Posterior vena cava (tissue), 2 donors: ENCODE measurements at regions not wholly inside any gene's neighbourhood (a gene's known extent, or its start where the extent isn't known, plus 50 kb on each side); places are given as distances from the start of the nearest gene placed in this dataset.

Experiments
- DNase-seq: peaks from one replicate; pipeline ENCODE4 v3.0.0-alpha.2; 2020; ENCODE audit warnings: low spot score
- intact Hi-C, 2 donors: fragments of 100-400 bp; cut with DNase I; formaldehyde crosslinking; loops; one replicate each; pipeline versions ENCODE4 v1.14.1 to v1.14.2; 2022 to 2023
- donor health status: DM: yes; HTN: yes; CAD: no.
- donor health status: DM: yes; HTN: yes; CAD: no.

DNA sequence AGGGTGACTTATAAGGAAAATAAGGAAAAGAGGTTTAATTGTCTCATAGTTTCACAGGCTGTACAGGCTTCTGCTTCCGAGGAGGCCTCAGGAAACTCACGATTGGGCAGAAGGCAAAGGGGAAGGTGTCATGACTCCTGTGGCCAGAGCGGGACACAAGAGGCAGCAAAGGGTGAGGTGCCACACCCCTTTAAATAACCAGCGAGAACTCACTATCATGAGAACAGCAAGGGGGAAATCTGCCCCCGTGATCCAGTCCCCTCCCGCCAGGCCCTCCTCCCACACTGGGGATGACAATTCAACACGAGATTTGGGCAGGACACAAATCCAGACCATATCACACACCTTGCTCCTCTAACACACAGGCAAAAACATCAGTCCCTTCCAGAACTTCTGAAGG, 254.0 kb downstream of the DLL1 start:
- DNase-seq = peak; percentile 50

GRCh38 chr6:170036367-170036766, 254.5 kb downstream of the DLL1 start:
- intact Hi-C loops = loop anchor here in 1 of 2 donors (10.0 kb wide), 1 partner anchor 1682 kb away; no protein-coding TSS in a partner anchor

More for the DNA sequence above, 254.0 kb downstream of the DLL1 start:
- intact Hi-C loops = loop anchor here in 1 of 2 donors (10.0 kb wide), 1 partner anchor 1682 kb away; no protein-coding TSS in a partner anchor

DNA sequence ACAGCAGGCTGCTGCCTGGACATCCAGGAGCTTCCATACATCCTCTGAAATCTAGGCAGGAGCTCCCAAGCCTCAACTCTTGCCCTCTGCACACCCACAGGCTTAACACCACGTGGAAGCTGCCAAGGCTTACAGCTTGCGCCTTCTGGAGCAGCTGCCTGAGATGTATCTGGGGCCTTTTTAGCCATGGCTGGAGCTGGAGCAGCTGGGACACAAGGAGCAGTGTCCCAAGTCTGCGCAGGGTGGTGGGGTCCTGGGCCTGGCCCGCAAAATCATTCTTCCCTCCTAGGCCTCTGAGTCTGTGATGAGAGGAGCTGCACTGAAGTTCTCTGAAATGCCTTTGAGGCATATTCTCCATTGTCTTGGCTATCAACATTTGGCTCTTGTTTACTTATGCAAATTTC, 255.0 kb downstream of the DLL1 start:
- DNase-seq = peak; percentile 35
- intact Hi-C loops = loop anchor here in 1 of 2 donors (10.0 kb wide), 1 partner anchor 1681 kb away; no protein-coding TSS in a partner anchor

More at GRCh38 chr6:170036367-170036766, 254.5 kb downstream of the DLL1 start:
- peak; percentile 1 for DNase-seq

DNA sequence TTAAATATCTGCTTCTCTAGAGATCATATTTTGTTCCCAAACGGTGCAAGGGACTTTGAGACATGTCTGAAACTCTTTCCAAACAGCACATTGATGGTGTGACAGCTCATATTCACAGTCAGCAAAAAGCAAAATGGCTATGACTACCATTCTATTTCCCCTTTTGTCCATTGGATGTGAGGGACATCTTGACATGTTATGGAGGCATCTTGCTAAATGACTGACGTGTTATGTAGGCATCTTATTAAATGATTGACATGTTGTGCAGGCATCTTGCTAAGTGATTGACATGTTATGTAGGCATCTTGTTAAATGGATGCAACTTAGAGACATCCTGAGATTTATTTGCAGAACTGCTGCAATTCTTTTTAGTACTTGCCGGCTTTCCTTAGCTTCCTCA, 255.8 kb downstream of the DLL1 start:
- DNase-seq = no peak
- intact Hi-C loops = loop anchor here in 1 of 2 donors (10.0 kb wide), 1 partner anchor 1680 kb away; no protein-coding TSS in a partner anchor

DNA sequence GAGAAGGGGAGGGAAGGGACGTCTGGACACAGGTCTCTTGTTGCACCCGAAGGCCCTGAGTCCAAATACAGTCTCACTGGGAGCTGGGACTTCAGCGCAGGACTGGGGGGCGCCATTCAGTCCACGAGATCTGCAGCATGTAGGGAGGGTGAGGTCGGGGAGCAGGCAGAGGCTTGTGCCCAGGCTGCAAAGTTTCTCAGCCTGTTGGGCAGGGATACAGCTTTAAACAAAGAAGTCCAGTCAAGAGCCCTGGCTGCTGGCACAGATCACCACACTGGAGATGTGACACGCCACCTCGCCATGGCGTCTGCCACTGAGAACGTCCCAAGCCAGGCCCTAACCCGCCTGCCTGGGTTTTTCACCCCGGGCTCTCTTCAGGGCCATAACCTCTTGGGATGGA, 256.6 kb downstream of the DLL1 start:
- DNase-seq = peak; percentile 43
- intact Hi-C loops = loop anchor here in 1 of 2 donors (10.0 kb wide), 1 partner anchor 1679 kb away; no protein-coding TSS in a partner anchor

DNA sequence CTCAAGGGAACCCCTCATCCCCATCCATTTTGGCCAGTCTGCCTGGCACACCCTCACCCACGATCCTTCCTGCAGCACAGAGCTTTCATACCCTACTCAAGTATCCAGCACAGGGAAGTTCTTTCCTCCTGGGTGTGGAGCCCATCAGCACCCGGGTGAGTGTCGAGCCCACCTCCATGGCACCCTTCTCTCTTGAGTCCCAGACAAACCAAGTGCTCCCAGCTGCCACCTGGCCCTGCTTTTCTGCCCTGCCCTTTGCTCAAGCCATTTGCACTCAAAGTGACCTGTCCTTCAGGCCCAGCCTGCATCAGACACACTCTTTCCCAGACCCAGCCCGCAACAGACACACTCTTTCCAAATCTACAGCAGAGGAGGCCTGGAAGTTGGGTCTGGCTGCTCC, 257.2 kb downstream of the DLL1 start:
- DNase-seq = peak; percentile 49
- intact Hi-C loops = loop anchor here in 1 of 2 donors (10.0 kb wide), 1 partner anchor 1679 kb away; no protein-coding TSS in a partner anchor

- intact Hi-C loops = loop anchor here in 1 of 2 donors (10.0 kb wide), 1 partner anchor 1678 kb away; no protein-coding TSS in a partner anchor
- peak; percentile 51 for DNase-seq
Measured at GRCh38 chr6:170032706-170033309, 258.1 kb downstream of the DLL1 start.

DNA sequence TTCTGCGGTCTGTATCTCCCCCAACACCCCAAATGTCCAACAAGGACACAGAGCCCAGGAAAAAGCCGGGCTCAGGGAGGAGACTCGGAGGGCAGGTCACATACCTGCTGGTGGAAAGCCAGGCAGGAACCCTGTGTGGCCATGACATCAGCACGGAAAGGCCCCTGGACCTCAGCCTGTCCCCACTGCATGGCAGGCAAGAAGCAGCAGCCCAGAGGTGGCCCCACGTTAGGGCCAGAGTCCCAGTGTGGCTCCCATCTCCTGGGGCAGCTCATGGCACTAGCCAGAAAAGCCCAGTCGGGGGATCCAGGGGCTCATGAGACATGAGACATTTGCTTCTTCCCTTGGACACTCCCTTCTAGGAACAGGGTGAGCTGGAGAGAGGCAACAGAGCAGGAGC, 258.7 kb downstream of the DLL1 start:
- intact Hi-C loops = loop anchor here in 1 of 2 donors (10.0 kb wide), 1 partner anchor 1677 kb away; no protein-coding TSS in a partner anchor
- DNase-seq = peak; percentile 65

GRCh38 chr6:170031684-170032121, 259.2 kb downstream of the DLL1 start:
- peak; percentile 70 for DNase-seq
- intact Hi-C loops = loop anchor here in 1 of 2 donors (10.0 kb wide), 1 partner anchor 1677 kb away; no protein-coding TSS in a partner anchor

- intact Hi-C loops = loop anchor here in 1 of 2 donors (10.0 kb wide), 1 partner anchor 1676 kb away; no protein-coding TSS in a partner anchor
- peak; percentile 60 for DNase-seq
Measured at GRCh38 chr6:170030821-170031471, 259.9 kb downstream of the DLL1 start.

- intact Hi-C loops = loop anchor here in 1 of 2 donors (10.0 kb wide), 1 partner anchor 1676 kb away; no protein-coding TSS in a partner anchor
- DNase-seq = no peak
Measured at GRCh38 chr6:170030284-170030815, 260.5 kb downstream of the DLL1 start.

DNA sequence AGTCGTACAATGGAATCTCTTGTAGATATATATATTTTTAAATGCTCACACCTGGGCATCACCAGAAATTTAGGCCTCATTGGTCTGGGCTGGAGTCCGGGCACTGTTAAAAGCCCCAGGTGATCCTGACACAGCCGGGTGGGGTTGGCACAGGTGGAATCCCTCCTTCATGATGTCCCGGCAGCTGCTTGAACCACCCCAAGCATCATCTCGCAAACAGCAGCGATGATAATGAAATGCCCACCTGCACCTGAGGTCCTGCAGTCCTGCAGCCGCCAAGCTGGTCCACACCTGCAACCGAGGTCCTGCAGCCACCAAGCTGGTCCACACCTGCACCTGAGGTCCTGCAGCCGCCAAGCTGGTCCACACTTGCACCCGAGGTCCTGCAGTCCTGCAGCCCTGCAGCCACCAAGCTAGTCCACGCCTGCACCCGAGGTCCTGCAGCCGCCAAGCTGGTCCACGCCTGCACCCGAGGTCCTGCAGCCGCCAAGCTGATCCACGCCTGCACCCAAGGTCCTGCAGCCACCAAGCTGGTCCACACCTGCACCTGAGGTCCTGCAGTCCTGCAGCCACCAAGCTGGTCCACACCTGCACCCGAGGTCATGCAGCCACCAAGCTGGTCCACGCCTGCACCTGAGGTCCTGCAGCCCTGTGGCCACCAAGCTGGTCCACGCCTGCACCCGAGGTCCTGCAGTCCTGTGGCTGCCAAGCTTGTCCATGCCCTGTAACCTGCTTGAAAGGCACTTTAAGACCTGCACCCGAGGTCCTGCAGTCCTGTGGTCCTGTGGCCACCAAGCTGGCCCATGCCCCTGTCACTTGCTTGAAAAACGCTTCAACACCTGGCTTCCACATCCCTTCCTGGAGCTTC, 261.2 kb downstream of the DLL1 start:
- peak; percentile 55 for DNase-seq
- intact Hi-C loops = loop anchor here in 1 of 2 donors (10.0 kb wide), 1 partner anchor 1675 kb away; no protein-coding TSS in a partner anchor

GRCh38 chr6:170028629-170029345, 262.1 kb downstream of the DLL1 start:
- peak; percentile 65 for DNase-seq
- intact Hi-C loops = no loop called here

- intact Hi-C loops = no loop called here
- DNase-seq = peak; percentile 63
Measured at GRCh38 chr6:170027647-170028043, 263.2 kb downstream of the DLL1 start.

DNA sequence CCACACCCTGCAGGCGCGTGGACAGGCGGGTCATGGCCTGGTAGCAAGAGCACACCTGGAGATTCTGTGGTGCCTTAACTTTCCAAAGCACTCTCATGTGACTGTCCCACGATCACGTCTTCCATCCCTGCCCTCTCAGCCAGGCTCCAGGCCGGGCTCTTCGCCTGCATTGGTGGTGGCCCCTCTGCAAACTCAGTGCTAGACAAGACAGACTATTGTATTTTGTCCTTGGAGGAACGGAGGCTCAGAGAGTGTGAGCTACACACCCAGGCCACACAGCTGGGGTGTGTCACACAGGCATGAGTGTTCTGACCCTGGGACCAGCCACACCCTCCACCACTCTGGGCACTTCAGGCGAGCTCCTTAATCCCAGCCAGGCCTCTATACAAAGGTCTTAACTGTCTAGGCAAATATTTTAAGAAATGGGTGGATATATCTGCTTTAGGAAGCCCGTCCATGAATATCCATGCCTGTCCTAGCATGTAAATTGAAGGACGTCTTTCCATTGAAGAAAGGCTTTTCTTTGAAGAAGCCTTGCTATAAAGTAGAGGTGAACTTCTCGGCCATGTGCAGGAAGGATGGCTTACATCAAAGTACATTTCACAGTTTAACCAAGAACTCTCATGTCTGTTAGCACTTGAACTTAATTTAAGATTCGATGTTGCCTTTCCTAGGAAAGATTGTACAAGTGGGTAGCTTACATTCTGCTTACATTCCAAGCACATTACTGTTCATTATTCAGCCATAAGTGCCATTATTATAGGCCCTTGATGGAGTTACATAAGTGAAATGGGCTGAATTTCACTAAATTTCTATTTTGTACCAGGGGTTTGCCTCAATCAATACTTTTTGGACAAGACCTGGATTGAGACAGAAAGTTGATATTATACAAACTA, 263.9 kb downstream of the DLL1 start:
- DNase-seq = peak; percentile 57
- intact Hi-C loops = no loop called here

GRCh38 chr6:170025935-170026750, 264.7 kb downstream of the DLL1 start:
- DNase-seq = peak; percentile 78
- intact Hi-C loops = no loop called here
